Upper lobe of left lung (tissue), 6 donors: ENCODE measurements at regions not wholly inside any gene's neighbourhood (a gene's known extent, or its start where the extent isn't known, plus 50 kb on each side); places are given as distances from the start of the nearest gene placed in this dataset.

Experiments
- ATAC-seq, 2 donors: fragments of 200-7000 bp; cut with Tn5 transposase; one replicate each; pipeline ENCODE4 v1.9.1; 2022; ENCODE audit warnings: mild to moderate bottlenecking in 2 of 2, moderate library complexity in 2 of 2; ENCODE audit not compliant: low FRiP score in 2 of 2
- DNase-seq, 2 donors: peaks; one replicate each; pipeline ENCODE4 v3.0.0-alpha.2; 2019 to 2020
- H3K27ac ChIP-seq, 4 donors: fragments of 200-600 bp; sonication (generic); one replicate each; pipeline ENCODE4 v1.5.1; 2016 to 2019
- H3K27me3 ChIP-seq, 4 donors: fragments of 200-600 bp; sonication (generic); one replicate each; pipeline ENCODE4 v1.5.1; 2017 to 2019
- H3K36me3 ChIP-seq, 4 donors: fragments of 200-600 bp; sonication (generic); one replicate each; pipeline ENCODE4 v1.5.1; 2016 to 2019
- H3K4me1 ChIP-seq, 4 donors: fragments of 200-600 bp; sonication (generic); one replicate each; pipeline ENCODE4 v1.5.1; 2018 to 2019
- H3K4me3 ChIP-seq, 4 donors: fragments of 200-600 bp; sonication (generic); one replicate each; pipeline ENCODE4 v1.5.1; 2017 to 2019; ENCODE audit warnings: mild to moderate bottlenecking in 2 of 4, moderate library complexity in 1 of 4
- H3K9me3 ChIP-seq, 4 donors: fragments of 200-600 bp; sonication (generic); one replicate each; pipeline ENCODE4 v1.5.1; 2018 to 2019
- EP300 ChIP-seq, 4 donors: sonication (generic); formaldehyde crosslinking; IDR thresholded peaks; one replicate each; pipeline ENCODE4 v1.5.1; 2017; ENCODE audit warnings: antibody characterized with exemption in 4 of 4, control low read depth in 2 of 4
- POLR2A ChIP-seq, 4 donors: fragments of 450-650 bp; IDR thresholded peaks; one replicate each; pipeline ENCODE4 v1.5.1; 2016 to 2017; ENCODE audit warnings: antibody characterized with exemption in 4 of 4, mild to moderate bottlenecking in 2 of 4
- POLR2AphosphoS5 ChIP-seq, 2 donors: sonication (generic); formaldehyde crosslinking; IDR thresholded peaks; one replicate each; pipeline ENCODE4 v1.5.1; 2017; ENCODE audit warnings: antibody characterized with exemption in 2 of 2
- WGBS, 2 donors: methylation state at CpG; one replicate each; pipeline ENCODE4 v1.1.5; 2017 to 2018; 5-methylcytosine and 5-hydroxymethylcytosine counted together
- TF ChIP-seq, protein P1 (sequence below), 6 experiments: fragments of 450-650 bp in 4 of 6; fragments of 200-600 bp in 2 of 6; sonication (generic) in 2 of 6; IDR thresholded peaks; one replicate each; pipeline ENCODE4 v1.5.1; 2016 to 2019; ENCODE audit warnings: antibody characterized with exemption in 6 of 6
- donor health status: DM: no; HTN: no; CAD: no; lungs with moderate emphysema.
- donor health status: DM: no; HTN: yes; CAD: no; lungs with severe emphysema.

DNA sequence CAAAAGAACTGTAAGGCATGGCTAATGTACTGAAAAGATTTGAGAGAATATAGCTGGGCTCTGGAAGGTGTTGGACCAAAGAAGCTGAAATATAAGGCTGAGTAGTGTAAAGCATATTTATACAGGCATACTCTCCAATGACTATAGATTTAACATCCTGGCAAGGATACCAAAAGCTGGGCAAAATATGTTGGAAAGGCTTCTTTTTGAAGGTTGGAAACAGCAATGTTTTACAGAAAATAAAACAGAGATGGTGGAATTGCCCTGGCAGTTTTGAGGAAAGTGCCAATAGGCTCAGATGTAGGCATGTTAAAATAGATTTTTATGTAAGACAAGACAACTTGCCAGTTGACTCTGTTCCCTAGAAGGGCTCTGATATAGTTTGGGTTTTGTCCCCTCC is 184.1 kb upstream of the SHISA6 start:
- H3K36me3 ChIP-seq: no peaks in the 10 kb centered on the region
- H3K27ac ChIP-seq: no peak overlapping the region
- no peak overlapping the region for H3K4me3 ChIP-seq
- H3K27me3 ChIP-seq: no peaks in the 10 kb centered on the region
- no peak for ATAC-seq
- H3K4me1 ChIP-seq: no peaks in the 10 kb centered on the region
- no peaks in the 10 kb centered on the region for H3K9me3 ChIP-seq
- DNase-seq: no peak
- TF ChIP-seq POLR2AphosphoS5 (IDR thresholded peaks at IDR 0.05): no peak
- TF ChIP-seq POLR2A (IDR thresholded peaks at IDR 0.05): no peak
- TF ChIP-seq, protein P1, sequence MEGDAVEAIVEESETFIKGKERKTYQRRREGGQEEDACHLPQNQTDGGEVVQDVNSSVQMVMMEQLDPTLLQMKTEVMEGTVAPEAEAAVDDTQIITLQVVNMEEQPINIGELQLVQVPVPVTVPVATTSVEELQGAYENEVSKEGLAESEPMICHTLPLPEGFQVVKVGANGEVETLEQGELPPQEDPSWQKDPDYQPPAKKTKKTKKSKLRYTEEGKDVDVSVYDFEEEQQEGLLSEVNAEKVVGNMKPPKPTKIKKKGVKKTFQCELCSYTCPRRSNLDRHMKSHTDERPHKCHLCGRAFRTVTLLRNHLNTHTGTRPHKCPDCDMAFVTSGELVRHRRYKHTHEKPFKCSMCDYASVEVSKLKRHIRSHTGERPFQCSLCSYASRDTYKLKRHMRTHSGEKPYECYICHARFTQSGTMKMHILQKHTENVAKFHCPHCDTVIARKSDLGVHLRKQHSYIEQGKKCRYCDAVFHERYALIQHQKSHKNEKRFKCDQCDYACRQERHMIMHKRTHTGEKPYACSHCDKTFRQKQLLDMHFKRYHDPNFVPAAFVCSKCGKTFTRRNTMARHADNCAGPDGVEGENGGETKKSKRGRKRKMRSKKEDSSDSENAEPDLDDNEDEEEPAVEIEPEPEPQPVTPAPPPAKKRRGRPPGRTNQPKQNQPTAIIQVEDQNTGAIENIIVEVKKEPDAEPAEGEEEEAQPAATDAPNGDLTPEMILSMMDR (IDR thresholded peaks at IDR 0.05): no peak

DNA sequence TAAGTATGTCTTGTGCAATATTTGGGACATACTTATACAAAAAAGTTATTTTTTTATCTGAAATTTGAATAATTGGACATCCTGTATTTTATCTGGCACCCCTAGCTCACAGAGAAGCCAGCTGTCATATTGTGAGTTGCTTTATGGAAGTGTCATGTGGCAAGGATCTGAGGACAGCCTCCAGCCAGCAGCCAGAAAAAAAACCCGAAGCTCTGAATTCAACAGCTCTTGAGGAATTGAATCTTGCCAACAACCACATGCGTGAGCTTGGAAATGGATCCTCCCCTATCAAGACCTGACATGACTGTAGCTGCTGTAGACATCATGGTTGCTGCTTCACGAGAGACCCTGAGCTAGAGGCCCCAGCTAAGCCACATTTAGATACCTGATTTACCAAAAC is 187.2 kb upstream of the SHISA6 start:
- Histone ChIP-seq H3K4me3 (no peak overlapping the region), H3K27ac (no peak overlapping the region), H3K27me3 (no peaks in the 10 kb centered on the region), H3K9me3 (no peaks in the 10 kb centered on the region), H3K36me3 (no peaks in the 10 kb centered on the region), H3K4me1 (no peaks in the 10 kb centered on the region)
- ATAC-seq: no peak
- WGBS, 2 donors: 62 to 70% methylated on average over 3 of the region's 3 CpGs
- TF ChIP-seq EP300 (IDR thresholded peaks at IDR 0.05): no peak
- TF ChIP-seq, protein P1 (IDR thresholded peaks at IDR 0.05): no peak
- TF ChIP-seq POLR2AphosphoS5 (IDR thresholded peaks at IDR 0.05): no peak
- TF ChIP-seq POLR2A (IDR thresholded peaks at IDR 0.05): no peak
- no peak for DNase-seq

DNA sequence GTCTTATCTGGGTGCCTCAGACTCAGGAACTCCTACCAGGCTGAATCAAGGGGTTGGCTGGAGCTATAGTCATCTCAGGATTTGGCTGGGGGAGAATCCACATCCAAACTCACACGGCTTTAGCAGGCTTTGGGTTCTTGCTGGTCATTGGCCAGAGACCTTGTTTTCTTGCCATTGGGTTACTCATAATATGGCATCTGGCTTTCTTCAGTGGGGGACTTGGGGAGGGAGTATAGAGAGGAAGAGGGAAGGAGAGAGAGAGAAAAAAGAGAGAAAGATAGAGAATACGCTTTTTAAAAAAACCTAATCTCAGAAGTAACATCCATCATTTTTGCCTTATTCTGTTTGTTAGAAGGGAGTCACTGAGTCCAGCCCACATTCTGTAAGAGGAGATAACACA is 191.5 kb upstream of the SHISA6 start:
- DNase-seq: no peak

DNA sequence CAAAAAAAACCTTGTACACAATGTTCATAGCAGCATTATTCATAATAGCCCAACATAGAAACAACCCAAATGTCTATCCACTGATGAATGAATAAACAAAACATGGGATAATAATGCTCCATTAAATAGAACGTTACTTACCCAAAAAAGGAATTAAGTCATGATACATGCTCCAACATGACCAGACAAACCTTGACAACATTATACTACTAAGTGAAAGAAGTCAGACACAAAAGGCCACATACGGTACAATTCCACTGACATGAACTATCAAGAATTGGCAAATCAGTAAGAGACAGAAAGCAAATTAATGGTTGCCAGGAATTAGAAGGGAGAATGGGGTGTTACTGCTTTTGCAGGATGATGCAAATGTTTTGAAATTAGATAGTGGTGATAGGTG is 193.8 kb upstream of the SHISA6 start:
- no peaks in the 10 kb centered on the region for H3K9me3 ChIP-seq

More for the DNA sequence above, 191.5 kb upstream of the SHISA6 start:
- Histone ChIP-seq H3K4me3 (no peak overlapping the region), H3K27ac (no peak overlapping the region), H3K4me1 (no peaks in the 10 kb centered on the region), H3K9me3 (no peaks in the 10 kb centered on the region), H3K36me3 (no peaks in the 10 kb centered on the region), H3K27me3 (no peaks in the 10 kb centered on the region)
- ATAC-seq: no peak
- TF ChIP-seq POLR2A (IDR thresholded peaks at IDR 0.05) (no peak), POLR2AphosphoS5 (IDR thresholded peaks at IDR 0.05) (no peak), EP300 (IDR thresholded peaks at IDR 0.05) (no peak)
- TF ChIP-seq, protein P1 (IDR thresholded peaks at IDR 0.05): no peak
- 68% methylated on average over 2 of the region's 2 CpGs for WGBS, 2 donors

DNA sequence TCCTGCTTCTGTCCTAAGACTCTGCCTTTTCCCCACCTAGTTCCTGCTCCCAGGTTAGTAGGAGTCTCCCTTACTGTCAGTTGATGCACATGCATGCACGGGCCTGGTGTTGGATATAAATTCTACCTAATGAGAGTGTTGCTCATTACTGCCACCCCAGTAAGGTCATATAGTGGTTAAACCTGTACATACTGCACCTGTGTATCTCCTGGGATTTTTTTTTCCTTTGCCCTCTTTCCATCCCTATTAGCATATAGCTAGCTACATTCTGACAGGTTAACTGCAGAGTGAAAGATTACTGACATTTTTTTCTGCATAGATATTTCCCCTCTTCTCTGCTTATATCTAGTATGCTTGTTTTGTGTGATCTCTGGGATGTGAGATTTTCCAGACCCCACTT is 201.5 kb upstream of the PIRT start:
- H3K4me3 ChIP-seq: no peak overlapping the region
- 70 to 81% methylated on average over 1 of the region's 1 CpG for WGBS, 2 donors
- no peaks in the 10 kb centered on the region for H3K9me3 ChIP-seq

More for the DNA sequence above, 193.8 kb upstream of the SHISA6 start:
- Histone ChIP-seq H3K27me3 (no peaks in the 10 kb centered on the region), H3K4me1 (no peaks in the 10 kb centered on the region), H3K27ac (no peak overlapping the region), H3K36me3 (no peaks in the 10 kb centered on the region), H3K4me3 (no peak overlapping the region)
- WGBS, 2 donors: 80 to 87% methylated on average over 2 of the region's 2 CpGs
- TF ChIP-seq POLR2A (IDR thresholded peaks at IDR 0.05) (no peak), POLR2AphosphoS5 (IDR thresholded peaks at IDR 0.05) (no peak), EP300 (IDR thresholded peaks at IDR 0.05) (no peak)
- TF ChIP-seq, protein P1 (IDR thresholded peaks at IDR 0.05): no peak
- DNase-seq (no peak), ATAC-seq (no peak)

More for the DNA sequence above, 201.5 kb upstream of the PIRT start:
- Histone ChIP-seq H3K4me1 (no peaks in the 10 kb centered on the region), H3K27me3 (no peaks in the 10 kb centered on the region), H3K36me3 (no peaks in the 10 kb centered on the region), H3K27ac (no peak overlapping the region)
- ATAC-seq: no peak
- DNase-seq: no peak
- TF ChIP-seq EP300 (IDR thresholded peaks at IDR 0.05) (no peak), POLR2A (IDR thresholded peaks at IDR 0.05) (no peak)
